ENCODE measurements at regions not wholly inside any gene's neighbourhood (a gene's known extent, or its start where the extent isn't known, plus 50 kb on each side); places are given as distances from the start of the nearest gene placed in this dataset.

GRCh38 chr3:178308771-178309170, 227.5 kb upstream of the KCNMB2 start:
- no peaks in the 10 kb centered on the region for H3K36me3 ChIP-seq (replicated peaks; ENCODE audit: insufficient read depth, low read length)
- H3K4me2 ChIP-seq (ENCODE audit: low read depth, low read length), result no peak overlapping the region
- no peaks in the 10 kb centered on the region for H3K79me2 ChIP-seq (ENCODE audit: low read length)
- H3K4me1 ChIP-seq (ENCODE audit: low read length), result no peaks in the 10 kb centered on the region
- no peaks in the 10 kb centered on the region for H3K27me3 ChIP-seq (replicated peaks; ENCODE audit: insufficient read depth, low read length)
- no peak for DNase-seq
- no peak overlapping the region for H2AFZ ChIP-seq (ENCODE audit: low read length)
- no peak overlapping the region for H3K9ac ChIP-seq (ENCODE audit: low read length)
- H4K20me1 ChIP-seq (ENCODE audit: insufficient read depth, low read length), result no peaks in the 10 kb centered on the region
- no peaks in the 10 kb centered on the region for H3K9me3 ChIP-seq (replicated peaks; ENCODE audit: insufficient read depth, low read length)
- H3K27ac ChIP-seq (ENCODE audit: low read length), result no peak overlapping the region
- TF ChIP-seq CTCF (IDR thresholded peaks at IDR 0.05; ENCODE audit: low read length) (no peak), EZH2 (optimal IDR thresholded peaks at IDR 0.05; ENCODE audit: low read depth, low read length) (no peak), EZH2phosphoT487 (IDR thresholded peaks at IDR 0.05; ENCODE audit: low read length) (no peak)
- no peaks in the 10 kb centered on the region for H3K9me2 ChIP-seq (replicated peaks; ENCODE audit: insufficient read depth, low read length)
- H3K4me3 ChIP-seq (ENCODE audit: low read length), result no peak overlapping the region
- no peaks in the 10 kb centered on the region for H3F3A ChIP-seq (ENCODE audit: insufficient read depth, low read length)

GRCh38 chr3:178310949-178311348, 225.3 kb upstream of the KCNMB2 start:
- H3K79me2 ChIP-seq (ENCODE audit: low read length), result no peaks in the 10 kb centered on the region
- no peak for DNase-seq
- no peaks in the 10 kb centered on the region for H3K36me3 ChIP-seq (replicated peaks; ENCODE audit: insufficient read depth, low read length)
- H3K9me3 ChIP-seq (replicated peaks; ENCODE audit: insufficient read depth, low read length), result no peaks in the 10 kb centered on the region
- H3K27me3 ChIP-seq (replicated peaks; ENCODE audit: insufficient read depth, low read length), result no peaks in the 10 kb centered on the region
- H3K4me2 ChIP-seq (ENCODE audit: low read depth, low read length), result no peak overlapping the region
- no peak overlapping the region for H2AFZ ChIP-seq (ENCODE audit: low read length)
- H4K20me1 ChIP-seq (ENCODE audit: insufficient read depth, low read length), result no peaks in the 10 kb centered on the region
- no peak overlapping the region for H3K27ac ChIP-seq (ENCODE audit: low read length)
- H3K4me3 ChIP-seq (ENCODE audit: low read length), result no peak overlapping the region
- TF ChIP-seq EZH2 (optimal IDR thresholded peaks at IDR 0.05; ENCODE audit: low read depth, low read length) (no peak), CTCF (IDR thresholded peaks at IDR 0.05; ENCODE audit: low read length) (no peak), EZH2phosphoT487 (IDR thresholded peaks at IDR 0.05; ENCODE audit: low read length) (no peak)
- no peaks in the 10 kb centered on the region for H3K4me1 ChIP-seq (ENCODE audit: low read length)
- no peaks in the 10 kb centered on the region for H3K9me2 ChIP-seq (replicated peaks; ENCODE audit: insufficient read depth, low read length)
- H3F3A ChIP-seq (ENCODE audit: insufficient read depth, low read length), result no peaks in the 10 kb centered on the region
- H3K9ac ChIP-seq (ENCODE audit: low read length), result no peak overlapping the region

GRCh38 chr3:178313716-178314115, 222.5 kb upstream of the KCNMB2 start:
- TF ChIP-seq CTCF (IDR thresholded peaks at IDR 0.05; ENCODE audit: low read length) (no peak), EZH2phosphoT487 (IDR thresholded peaks at IDR 0.05; ENCODE audit: low read length) (no peak), EZH2 (optimal IDR thresholded peaks at IDR 0.05; ENCODE audit: low read depth, low read length) (no peak)
- Histone ChIP-seq H3K79me2 (ENCODE audit: low read length) (no peaks in the 10 kb centered on the region), H3K27me3 (replicated peaks; ENCODE audit: insufficient read depth, low read length) (no peaks in the 10 kb centered on the region), H3K4me3 (ENCODE audit: low read length) (no peak overlapping the region), H3K36me3 (replicated peaks; ENCODE audit: insufficient read depth, low read length) (no peaks in the 10 kb centered on the region), H3K4me2 (ENCODE audit: low read depth, low read length) (no peak overlapping the region), H3K4me1 (ENCODE audit: low read length) (no peaks in the 10 kb centered on the region), H4K20me1 (ENCODE audit: insufficient read depth, low read length) (no peaks in the 10 kb centered on the region), H3K9me3 (replicated peaks; ENCODE audit: insufficient read depth, low read length) (no peaks in the 10 kb centered on the region), H2AFZ (ENCODE audit: low read length) (no peak overlapping the region), H3K27ac (ENCODE audit: low read length) (no peak overlapping the region), H3K9me2 (replicated peaks; ENCODE audit: insufficient read depth, low read length) (no peaks in the 10 kb centered on the region), H3K9ac (ENCODE audit: low read length) (no peak overlapping the region), H3F3A (ENCODE audit: insufficient read depth, low read length) (no peaks in the 10 kb centered on the region)
- DNase-seq, result no peak

Measured in MM.1S (cell line).